ENCODE measurements at regions not wholly inside any gene's neighbourhood (a gene's known extent, or its start where the extent isn't known, plus 50 kb on each side); places are given as distances from the start of the nearest gene placed in this dataset.

DNA sequence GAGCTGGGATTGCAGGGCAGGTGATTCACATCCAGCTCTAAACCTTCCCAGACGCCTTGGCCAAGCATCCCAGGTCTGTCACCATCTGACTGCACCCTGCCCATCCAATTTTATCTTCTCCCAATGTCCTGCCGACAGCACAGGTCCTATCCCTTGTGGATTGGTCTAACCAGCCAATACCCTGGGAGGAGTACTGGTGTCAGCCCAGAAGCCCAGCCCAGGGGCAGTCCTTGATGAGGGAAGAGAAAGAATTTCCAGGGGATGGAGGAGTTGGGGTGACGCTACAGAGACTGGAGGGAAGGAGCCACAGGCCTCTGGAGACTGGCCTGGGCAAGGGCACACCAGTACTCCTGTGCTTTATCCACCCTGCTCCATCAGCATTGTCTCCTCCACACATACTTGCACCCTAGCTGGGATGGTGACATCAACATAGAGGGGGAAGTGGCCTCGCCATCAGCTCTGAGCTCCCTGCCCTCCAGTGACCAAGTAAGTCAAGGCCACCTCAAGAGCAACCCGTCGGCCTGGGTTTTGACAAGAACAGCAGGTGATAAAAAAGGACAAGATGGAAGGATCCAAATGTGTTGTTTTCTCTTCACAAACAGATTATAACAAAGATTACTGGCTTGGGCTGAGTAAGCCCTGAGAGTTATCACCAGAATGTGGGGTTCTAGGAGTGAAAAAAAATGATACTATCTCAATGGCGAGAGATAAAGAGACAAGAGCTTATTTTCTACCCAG, 114.6 kb downstream of the AQP9 start:
- TF ChIP-seq GLIS3 (CRISPR knock-in tag; IDR thresholded peaks at IDR 0.05): no peak
- no peak for TF ChIP-seq ZNF70 (CRISPR knock-in tag; IDR thresholded peaks at IDR 0.05)
- no peak for TF ChIP-seq PATZ1 (CRISPR knock-in tag; IDR thresholded peaks at IDR 0.05; ENCODE audit: borderline replicate concordance)
- TF ChIP-seq PPARA (CRISPR knock-in tag; IDR thresholded peaks at IDR 0.05; ENCODE audit: borderline replicate concordance): no peak
- TF ChIP-seq ZNF565 (CRISPR knock-in tag; conservative IDR thresholded peaks at IDR 0.05; ENCODE audit: low read depth): no peak
- TF ChIP-seq CSDC2 (CRISPR knock-in tag; IDR thresholded peaks at IDR 0.05): no peak
- TF ChIP-seq CREB5 (CRISPR knock-in tag; IDR thresholded peaks at IDR 0.05; ENCODE audit: low read depth): no peak
